ENCODE measurements at regions not wholly inside any gene's neighbourhood (a gene's known extent, or its start where the extent isn't known, plus 50 kb on each side); places are given as distances from the start of the nearest gene placed in this dataset.
"Not testable (repeated sequence)": the region's sequence is repeated elsewhere in the genome, so short reads cannot be mapped to it uniquely, and the experiment has no call there.

GRCh38 chr10:30555465-30555864 is 74.1 kb downstream of the LYZL2 start:
- H3K9me3 Mint-ChIP-seq (ENCODE audit: low read depth), result no peaks in the 10 kb centered on the region

GRCh38 chr10:30554440-30554825 is 75.1 kb downstream of the LYZL2 start:
- peaks cover 23% of the 10 kb centered on the region for H3K4me1 Mint-ChIP-seq (ENCODE audit: low read depth)
- H3K9me3 Mint-ChIP-seq (ENCODE audit: low read depth), result no peaks in the 10 kb centered on the region
- H3K27me3 Mint-ChIP-seq (ENCODE audit: low read depth), result no peaks in the 10 kb centered on the region
- no peak overlapping the region for H3K4me3 Mint-ChIP-seq (ENCODE audit: unreplicated experiment)
- no peaks in the 10 kb centered on the region for H3K36me3 Mint-ChIP-seq (ENCODE audit: low read depth)
- DNase-seq (ENCODE audit: low spot score), result no peak
- TF ChIP-seq CTCF (IDR thresholded peaks at IDR 0.05), result no peak
- H3K27ac Mint-ChIP-seq (ENCODE audit: unreplicated experiment), result no peak overlapping the region

More at GRCh38 chr10:30555465-30555864, 74.1 kb downstream of the LYZL2 start:
- H3K36me3 Mint-ChIP-seq (ENCODE audit: low read depth), result no peaks in the 10 kb centered on the region
- TF ChIP-seq CTCF (IDR thresholded peaks at IDR 0.05), result no peak
- no peak overlapping the region for H3K4me3 Mint-ChIP-seq (ENCODE audit: unreplicated experiment)
- peaks cover 23% of the 10 kb centered on the region for H3K4me1 Mint-ChIP-seq (ENCODE audit: low read depth)
- H3K27ac Mint-ChIP-seq (ENCODE audit: unreplicated experiment), result no peak overlapping the region
- no peak for DNase-seq (ENCODE audit: low spot score)
- H3K27me3 Mint-ChIP-seq (ENCODE audit: low read depth), result no peaks in the 10 kb centered on the region

GRCh38 chr10:30553626-30554439 is 75.7 kb downstream of the LYZL2 start:
- H3K4me1 Mint-ChIP-seq (ENCODE audit: low read depth), result peaks cover 23% of the 10 kb centered on the region
- DNase-seq (ENCODE audit: low spot score), result no peak
- H3K9me3 Mint-ChIP-seq (ENCODE audit: low read depth), result no peaks in the 10 kb centered on the region
- peak overlapping the region; percentile 39 for H3K27ac Mint-ChIP-seq (ENCODE audit: unreplicated experiment)
- H3K27me3 Mint-ChIP-seq (ENCODE audit: low read depth), result no peaks in the 10 kb centered on the region
- H3K4me3 Mint-ChIP-seq (ENCODE audit: unreplicated experiment), result peak overlapping the region; percentile 17
- no peaks in the 10 kb centered on the region for H3K36me3 Mint-ChIP-seq (ENCODE audit: low read depth)
- no peak for TF ChIP-seq CTCF (IDR thresholded peaks at IDR 0.05)

GRCh38 chr10:30553018-30553625 is 76.4 kb downstream of the LYZL2 start:
- H3K4me1 Mint-ChIP-seq (ENCODE audit: low read depth), result peaks cover 21% of the 10 kb centered on the region
- H3K27ac Mint-ChIP-seq (ENCODE audit: unreplicated experiment), result no peak overlapping the region
- no peak for TF ChIP-seq CTCF (IDR thresholded peaks at IDR 0.05)
- no peak overlapping the region for H3K4me3 Mint-ChIP-seq (ENCODE audit: unreplicated experiment)
- no peaks in the 10 kb centered on the region for H3K9me3 Mint-ChIP-seq (ENCODE audit: low read depth)
- DNase-seq (ENCODE audit: low spot score), result no peak
- no peaks in the 10 kb centered on the region for H3K27me3 Mint-ChIP-seq (ENCODE audit: low read depth)
- H3K36me3 Mint-ChIP-seq (ENCODE audit: low read depth), result no peaks in the 10 kb centered on the region

- no peaks in the 10 kb centered on the region for H3K27me3 Mint-ChIP-seq (ENCODE audit: low read depth)
- peaks cover 16% of the 10 kb centered on the region for H3K4me1 Mint-ChIP-seq (ENCODE audit: low read depth)
- no peaks in the 10 kb centered on the region for H3K36me3 Mint-ChIP-seq (ENCODE audit: low read depth)
- H3K4me3 Mint-ChIP-seq (ENCODE audit: unreplicated experiment), result no peak overlapping the region
- DNase-seq (ENCODE audit: low spot score), result no peak
- no peaks in the 10 kb centered on the region for H3K9me3 Mint-ChIP-seq (ENCODE audit: low read depth)
- no peak overlapping the region for H3K27ac Mint-ChIP-seq (ENCODE audit: unreplicated experiment)
- no peak for TF ChIP-seq CTCF (IDR thresholded peaks at IDR 0.05)
These were observed 78.4 kb downstream of the LYZL2 start for GRCh38 chr10:30550967-30551815.

- H3K27ac Mint-ChIP-seq (ENCODE audit: unreplicated experiment); H3K36me3 Mint-ChIP-seq (ENCODE audit: low read depth); H3K4me3 Mint-ChIP-seq (ENCODE audit: unreplicated experiment); DNase-seq (ENCODE audit: low spot score); H3K27me3 Mint-ChIP-seq (ENCODE audit: low read depth); H3K9me3 Mint-ChIP-seq (ENCODE audit: low read depth): not testable (repeated sequence)
- H3K4me1 Mint-ChIP-seq (ENCODE audit: low read depth), result peaks cover 12% of the 10 kb centered on the region
These were observed 80.3 kb downstream of the LYZL2 start for GRCh38 chr10:30549134-30549687.

All from chondrocyte (in vitro differentiated cells).